Activated T-cell treated with anti-CD3 and anti-CD28 coated beads, Interleukin-2, amount 50 U/mL, for 48 hours (primary cell): ENCODE measurements at regions not wholly inside any gene's neighbourhood (a gene's known extent, or its start where the extent isn't known, plus 50 kb on each side); places are given as distances from the start of the nearest gene placed in this dataset.
"Not testable (repeated sequence)": the region's sequence is repeated elsewhere in the genome, so short reads cannot be mapped to it uniquely, and the experiment has no call there.

Experiments used
- DNase-seq, 2 experiments: peaks; one replicate each; pipeline ENCODE4 v3.0.0-alpha.2; 2020

- DNase-seq, result no peak
Measured at GRCh38 chr15:81865850-81866537, 179.8 kb downstream of the MEX3B start.

DNA sequence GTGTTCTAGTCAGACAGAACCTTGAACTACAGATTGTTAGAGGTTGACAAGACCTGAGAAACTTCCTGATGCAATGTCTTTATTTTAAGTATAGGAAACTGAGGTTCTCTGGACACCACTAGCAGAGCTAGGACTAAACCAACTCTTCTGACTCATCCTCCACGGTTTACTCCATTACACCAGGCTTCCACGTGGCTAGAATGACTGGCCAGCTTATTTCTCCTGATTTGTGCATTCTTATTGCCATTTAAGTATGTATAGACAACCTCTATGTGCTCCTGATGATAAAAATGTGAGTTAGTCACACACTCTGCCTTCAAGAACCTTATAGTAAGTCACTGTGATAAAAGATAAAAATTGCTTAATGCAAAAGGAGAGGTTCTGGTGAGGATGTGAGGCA lies 182.7 kb downstream of the MEX3B start:
- DNase-seq, result no peak

- DNase-seq, result no peak
Measured at GRCh38 chr15:81859737-81860516, 185.9 kb downstream of the MEX3B start.

- no peak for DNase-seq
Measured at GRCh38 chr15:81858586-81858985, 187.2 kb downstream of the MEX3B start.

DNA sequence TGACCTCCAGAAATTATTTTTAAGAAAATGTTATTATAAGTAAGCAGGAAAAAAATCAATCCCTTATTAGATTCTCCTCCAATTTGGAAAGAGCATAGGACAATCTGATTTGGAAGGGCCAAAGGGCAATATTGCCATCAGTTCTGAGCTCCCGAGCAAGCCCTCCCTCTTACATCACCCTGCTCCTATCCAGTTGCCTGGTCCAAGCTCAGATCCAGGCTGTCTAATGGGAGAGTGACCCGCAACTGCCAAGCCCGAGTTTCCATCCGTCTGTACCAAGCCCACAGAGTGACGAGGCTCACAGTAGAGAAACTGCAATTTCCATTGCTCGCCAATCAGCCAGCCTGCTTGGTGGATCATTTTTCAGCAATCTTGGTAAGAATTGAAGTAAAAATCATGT lies 187.7 kb downstream of the MEX3B start:
- no peak for DNase-seq

- no peak for DNase-seq
Measured at GRCh38 chr15:81856634-81857026, 189.2 kb downstream of the MEX3B start.

- no peak for DNase-seq
Measured at GRCh38 chr15:81856001-81856633, 189.7 kb downstream of the MEX3B start.

GRCh38 chr15:81853150-81853748 lies 192.6 kb downstream of the MEX3B start:
- no peak for DNase-seq

GRCh38 chr15:81852411-81853149 lies 193.2 kb downstream of the MEX3B start:
- DNase-seq, result no peak

GRCh38 chr15:81851757-81852156 lies 194.1 kb downstream of the MEX3B start:
- no peak for DNase-seq

DNA sequence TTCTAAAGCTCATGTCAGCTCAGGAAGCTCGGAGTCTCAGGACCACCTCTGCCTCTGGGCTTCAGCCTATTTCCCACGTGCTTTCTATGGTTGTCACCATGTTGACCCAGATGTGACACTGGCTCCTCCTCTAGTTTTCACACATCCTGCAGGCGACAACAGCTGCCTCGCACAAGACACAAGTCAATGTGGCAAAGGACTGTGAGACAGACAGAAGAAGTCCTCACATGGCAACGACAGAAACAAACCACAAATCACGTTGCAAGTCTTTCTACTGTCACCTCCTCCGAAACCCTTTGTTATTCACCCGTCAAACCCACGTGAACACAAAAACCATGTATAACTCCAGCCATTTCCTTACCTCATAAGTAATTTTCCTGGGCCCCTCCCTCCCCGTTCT lies 194.5 kb downstream of the MEX3B start:
- DNase-seq, result no peak

DNA sequence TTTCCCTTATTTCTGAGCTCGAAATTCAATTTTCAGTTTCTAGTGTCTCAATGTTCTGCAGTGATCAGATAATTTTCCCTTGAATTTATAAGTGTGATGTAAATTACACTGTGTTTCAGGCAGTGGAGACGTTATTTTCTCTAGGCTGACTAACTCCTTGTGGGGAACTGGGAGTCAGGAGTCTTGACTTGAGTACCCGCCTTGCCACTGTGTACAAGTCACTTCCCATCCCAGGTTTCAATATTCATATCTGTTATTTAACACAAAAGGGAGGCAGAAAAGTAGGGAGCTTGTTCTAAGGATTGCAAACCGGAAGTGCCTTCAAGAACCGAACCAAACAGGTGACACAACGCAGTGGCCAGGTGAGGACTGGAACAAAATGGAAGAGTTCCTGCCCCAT lies 196.5 kb downstream of the MEX3B start:
- DNase-seq, result no peak

DNA sequence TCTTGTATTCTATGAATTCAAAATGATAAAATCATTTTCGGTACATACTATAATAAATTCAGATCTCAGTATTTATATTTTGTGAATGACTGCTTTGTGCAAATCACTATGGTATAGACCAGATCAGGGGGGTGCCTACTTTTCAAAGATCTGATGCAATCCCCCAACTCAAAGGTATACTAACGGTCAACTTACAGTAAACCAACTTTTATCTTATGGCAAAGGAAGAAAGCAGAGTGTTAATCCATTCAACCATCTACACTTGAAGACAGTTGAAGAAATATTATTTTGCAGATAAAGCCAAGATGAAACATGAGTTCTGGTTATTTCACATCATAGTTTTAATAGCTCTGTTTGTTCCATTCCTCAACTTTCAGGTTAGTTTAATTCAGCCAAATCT lies 197.1 kb downstream of the MEX3B start:
- no peak for DNase-seq

DNA sequence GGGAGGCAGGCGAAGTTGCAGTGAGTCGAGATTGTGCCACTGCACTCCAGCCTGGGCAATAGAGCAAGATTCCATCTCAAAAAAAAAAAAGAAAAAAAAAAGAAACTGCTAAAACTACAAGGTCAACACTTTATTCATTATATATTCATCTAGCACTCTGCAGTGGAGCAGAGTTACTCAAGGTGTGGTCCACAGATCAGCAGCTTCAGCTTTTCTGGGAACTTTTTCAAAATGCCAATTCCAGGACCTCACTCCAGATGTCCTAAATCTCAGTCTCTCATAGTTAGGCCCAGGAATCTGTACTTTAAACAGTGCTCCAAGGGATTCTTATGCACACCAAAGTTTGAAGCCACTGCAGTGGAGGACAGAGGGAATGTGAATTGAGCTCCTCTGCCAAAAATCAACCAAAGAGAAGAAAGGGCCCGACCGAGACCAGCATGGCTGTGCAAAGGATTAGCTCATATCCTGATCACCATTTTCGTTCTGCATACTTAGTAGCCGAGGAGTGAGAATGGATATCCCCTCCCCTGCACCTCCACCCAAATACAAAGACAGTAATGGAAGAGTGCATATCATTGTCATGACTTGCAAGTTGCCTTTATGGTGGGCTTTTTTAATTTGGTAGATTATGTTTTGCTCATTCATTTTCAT lies 201.9 kb downstream of the MEX3B start:
- DNase-seq, result no peak

GRCh38 chr15:81843226-81843625 lies 202.6 kb downstream of the MEX3B start:
- DNase-seq, result no peak

GRCh38 chr15:81839387-81839786 lies 206.4 kb downstream of the MEX3B start:
- no peak for DNase-seq

GRCh38 chr15:81835731-81836130 lies 210.1 kb downstream of the MEX3B start:
- no peak for DNase-seq

DNA sequence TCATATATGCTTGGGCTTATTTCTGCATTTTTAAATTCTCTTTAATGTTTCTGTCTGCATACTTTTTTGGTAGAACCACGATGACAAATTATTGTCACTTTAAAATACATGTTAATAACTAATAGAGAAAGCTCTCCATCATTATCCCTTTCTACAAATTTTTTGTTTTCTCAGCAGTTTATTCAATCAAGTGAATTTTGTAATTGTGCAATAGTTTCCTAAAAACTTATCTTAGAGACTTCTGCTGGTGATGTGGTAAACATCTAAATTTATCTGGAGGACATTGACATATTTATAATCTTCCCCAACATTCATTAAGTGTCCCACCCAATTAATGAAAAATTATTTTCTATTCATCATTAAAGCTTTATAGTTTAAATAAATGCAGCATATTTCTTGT lies 215.3 kb downstream of the MEX3B start:
- DNase-seq, result no peak

GRCh38 chr15:81829918-81830317 lies 215.9 kb downstream of the MEX3B start:
- no peak for DNase-seq

DNA sequence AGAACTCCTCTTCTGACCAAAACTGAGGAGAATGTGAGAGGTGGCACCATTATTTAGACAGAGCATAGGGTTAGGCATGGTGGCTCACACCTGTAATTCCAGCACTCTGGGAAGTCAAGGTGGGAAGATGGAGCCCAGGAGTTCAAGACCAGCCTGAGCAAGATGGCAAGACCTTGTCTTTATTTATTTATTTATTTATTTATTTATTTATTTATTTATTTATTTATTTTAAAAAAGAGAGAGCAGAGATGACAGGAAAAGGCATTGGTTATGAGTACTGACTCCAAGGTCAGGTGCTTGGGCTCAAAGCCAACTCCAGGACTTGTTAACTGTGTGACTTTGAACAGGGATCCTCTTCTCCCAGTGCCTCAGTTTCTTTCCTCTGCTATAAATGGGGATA lies 217.7 kb downstream of the MEX3B start:
- no peak for DNase-seq

DNA sequence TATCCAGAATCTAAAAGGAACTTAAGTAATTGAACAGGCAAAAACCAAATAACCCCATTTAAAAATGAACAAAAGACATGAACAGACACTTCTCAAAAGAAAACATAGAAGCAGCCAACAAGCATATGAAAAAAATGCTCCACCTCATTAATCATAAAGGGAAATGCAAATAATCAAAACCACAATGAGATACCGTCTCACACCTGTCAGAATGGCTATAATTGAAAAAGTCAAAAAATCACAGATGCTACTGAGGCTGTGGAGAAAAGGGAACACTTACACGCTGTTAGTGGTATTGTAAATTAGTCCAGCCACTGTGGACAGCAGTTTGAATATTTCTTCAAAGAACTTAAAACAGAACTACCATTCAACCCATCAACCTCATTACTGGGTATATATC lies 220.7 kb downstream of the MEX3B start:
- DNase-seq, result no peak

- not testable (repeated sequence) for DNase-seq
Measured at GRCh38 chr15:81822587-81822986, 223.2 kb downstream of the MEX3B start.
